ENCODE measurements at regions not wholly inside any gene's neighbourhood (a gene's known extent, or its start where the extent isn't known, plus 50 kb on each side); places are given as distances from the start of the nearest gene placed in this dataset.

DNA sequence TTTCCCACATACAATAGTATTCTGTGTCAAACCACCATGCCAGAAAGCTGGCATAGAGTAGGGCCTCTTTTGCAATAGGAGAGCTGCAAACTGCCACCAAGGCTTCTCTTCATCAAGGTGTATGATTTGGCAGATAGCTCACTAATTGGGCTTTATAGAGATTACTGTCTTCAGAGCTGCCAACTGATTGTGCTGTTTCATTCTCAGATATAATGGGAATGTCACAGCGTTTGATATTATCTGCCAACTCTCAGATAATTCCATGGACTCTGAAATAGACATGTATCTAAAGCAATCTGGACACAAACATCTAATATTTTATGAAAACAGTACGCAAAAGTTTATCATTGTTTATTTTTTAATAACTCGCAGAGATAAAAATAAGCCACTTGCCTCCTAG lies 1289.1 kb downstream of the STIM2 start:
- DNase-seq (ENCODE audit: low spot score), result no peak
- intact Hi-C loops (cut with micrococcal nuclease), result no loop called here
- Mint-ChIP-seq H3K36me3 (ENCODE audit: low read depth) (no peaks in the 10 kb centered on the region), H3K4me1 (ENCODE audit: low read depth) (no peaks in the 10 kb centered on the region), H3K9me3 (no peaks in the 10 kb centered on the region), H3K27me3 (ENCODE audit: insufficient read depth) (no peaks in the 10 kb centered on the region), H3K27ac (no peak overlapping the region), H3K4me3 (no peak overlapping the region)

DNA sequence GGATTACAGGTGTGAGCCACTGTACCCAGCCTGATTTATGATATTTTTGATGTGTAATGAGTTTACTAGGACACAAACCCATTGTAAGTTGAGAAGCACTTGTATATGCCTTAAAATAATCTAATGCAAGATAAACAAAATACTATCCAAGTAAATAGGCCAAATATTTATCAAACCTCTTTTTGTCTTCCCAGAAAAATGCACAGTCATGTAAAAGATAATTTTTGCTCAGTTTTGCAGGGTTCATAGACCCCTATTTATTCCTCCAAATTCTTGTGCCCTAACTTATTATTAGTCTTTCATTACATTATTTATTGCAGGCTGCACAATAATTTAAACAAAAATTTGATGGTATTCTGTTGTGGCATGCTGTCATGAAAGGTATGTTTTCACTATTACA lies 1290.7 kb downstream of the STIM2 start:
- no peak overlapping the region for H3K4me3 Mint-ChIP-seq
- no peak for DNase-seq (ENCODE audit: low spot score)
- no peaks in the 10 kb centered on the region for H3K27me3 Mint-ChIP-seq (ENCODE audit: insufficient read depth)
- intact Hi-C loops (cut with micrococcal nuclease), result no loop called here
- H3K36me3 Mint-ChIP-seq (ENCODE audit: low read depth), result no peaks in the 10 kb centered on the region
- no peaks in the 10 kb centered on the region for H3K4me1 Mint-ChIP-seq (ENCODE audit: low read depth)
- no peaks in the 10 kb centered on the region for H3K9me3 Mint-ChIP-seq
- H3K27ac Mint-ChIP-seq, result no peak overlapping the region

DNA sequence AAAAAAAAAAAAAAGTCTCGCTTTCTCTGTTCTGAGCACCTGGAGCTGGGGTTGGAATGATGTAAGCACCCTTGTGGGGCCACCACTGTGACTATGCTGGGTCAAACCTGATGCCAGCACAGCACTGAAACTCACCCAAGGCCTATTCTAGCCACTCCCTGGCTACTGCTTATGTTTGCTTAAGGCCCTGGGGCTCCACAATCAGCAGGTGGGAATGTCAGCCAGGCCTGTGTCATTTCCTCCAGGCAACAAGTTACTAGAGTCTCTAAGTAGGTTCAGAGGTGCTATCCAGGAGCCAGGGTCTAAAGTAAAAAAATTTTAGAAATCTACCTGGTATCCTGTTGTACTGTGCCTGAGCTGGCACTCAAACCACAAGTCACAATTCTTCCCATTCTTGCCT lies 1306.8 kb downstream of the STIM2 start:
- Mint-ChIP-seq H3K9me3 (no peaks in the 10 kb centered on the region), H3K27ac (no peak overlapping the region), H3K27me3 (ENCODE audit: insufficient read depth) (no peaks in the 10 kb centered on the region), H3K4me3 (no peak overlapping the region), H3K4me1 (ENCODE audit: low read depth) (no peaks in the 10 kb centered on the region), H3K36me3 (ENCODE audit: low read depth) (no peaks in the 10 kb centered on the region)
- intact Hi-C loops (cut with micrococcal nuclease), result no loop called here
- no peak for DNase-seq (ENCODE audit: low spot score)

DNA sequence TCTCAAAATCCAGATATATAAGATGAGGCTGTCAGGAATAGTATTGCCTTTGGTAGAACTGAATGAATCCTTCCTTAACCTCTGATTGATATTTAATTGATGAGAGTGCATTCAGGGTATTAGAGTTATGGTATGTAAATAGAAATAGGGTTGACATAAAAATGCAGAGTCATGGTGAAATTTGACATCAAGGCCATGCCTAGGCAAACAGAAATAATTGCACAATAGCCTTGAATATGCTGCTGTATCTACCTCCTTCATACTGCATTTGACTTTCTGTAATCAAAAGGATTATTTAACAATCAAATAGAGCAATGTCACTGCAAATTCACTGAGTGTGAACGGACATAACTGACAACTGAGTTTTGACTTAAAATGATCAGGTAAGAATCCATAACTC lies 1316.3 kb downstream of the STIM2 start:
- no peaks in the 10 kb centered on the region for H3K36me3 Mint-ChIP-seq (ENCODE audit: low read depth)
- no peaks in the 10 kb centered on the region for H3K4me1 Mint-ChIP-seq (ENCODE audit: low read depth)
- H3K4me3 Mint-ChIP-seq, result no peak overlapping the region
- DNase-seq (ENCODE audit: low spot score), result no peak
- intact Hi-C loops (cut with micrococcal nuclease), result no loop called here
- H3K9me3 Mint-ChIP-seq, result no peaks in the 10 kb centered on the region
- no peaks in the 10 kb centered on the region for H3K27me3 Mint-ChIP-seq (ENCODE audit: insufficient read depth)
- H3K27ac Mint-ChIP-seq, result no peak overlapping the region

DNA sequence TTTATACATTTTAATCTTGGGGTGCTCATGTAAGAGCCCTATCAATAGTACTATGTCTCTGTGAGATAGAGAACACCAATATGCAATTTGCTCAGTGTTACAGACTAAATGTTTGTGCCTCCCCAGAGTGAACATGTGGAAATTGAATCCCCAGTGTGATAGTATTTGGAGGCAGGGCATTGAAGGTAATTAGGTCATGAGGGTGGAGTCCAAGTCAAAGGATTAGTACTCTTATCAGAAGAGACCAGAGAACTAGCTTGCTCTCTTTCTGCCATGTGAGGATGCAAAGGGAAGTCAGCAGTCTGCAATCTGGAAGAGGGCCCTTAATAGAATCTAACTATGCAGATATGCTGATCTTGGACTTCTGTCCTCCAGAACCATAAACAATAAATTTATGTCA lies 1317.0 kb downstream of the STIM2 start:
- no peaks in the 10 kb centered on the region for H3K27me3 Mint-ChIP-seq (ENCODE audit: insufficient read depth)
- H3K36me3 Mint-ChIP-seq (ENCODE audit: low read depth), result no peaks in the 10 kb centered on the region
- no peak overlapping the region for H3K27ac Mint-ChIP-seq
- DNase-seq (ENCODE audit: low spot score), result no peak
- H3K9me3 Mint-ChIP-seq, result no peaks in the 10 kb centered on the region
- no peak overlapping the region for H3K4me3 Mint-ChIP-seq
- intact Hi-C loops (cut with micrococcal nuclease), result no loop called here
- no peaks in the 10 kb centered on the region for H3K4me1 Mint-ChIP-seq (ENCODE audit: low read depth)

- intact Hi-C loops (cut with micrococcal nuclease), result no loop called here
- Mint-ChIP-seq H3K27me3 (ENCODE audit: insufficient read depth) (no peaks in the 10 kb centered on the region), H3K36me3 (ENCODE audit: low read depth) (no peaks in the 10 kb centered on the region), H3K9me3 (no peaks in the 10 kb centered on the region), H3K4me1 (ENCODE audit: low read depth) (no peaks in the 10 kb centered on the region), H3K4me3 (no peak overlapping the region), H3K27ac (no peak overlapping the region)
- DNase-seq (ENCODE audit: low spot score), result no peak
Observed at GRCh38 chr4:28179126-28179525, 1318.5 kb downstream of the STIM2 start.

DNA sequence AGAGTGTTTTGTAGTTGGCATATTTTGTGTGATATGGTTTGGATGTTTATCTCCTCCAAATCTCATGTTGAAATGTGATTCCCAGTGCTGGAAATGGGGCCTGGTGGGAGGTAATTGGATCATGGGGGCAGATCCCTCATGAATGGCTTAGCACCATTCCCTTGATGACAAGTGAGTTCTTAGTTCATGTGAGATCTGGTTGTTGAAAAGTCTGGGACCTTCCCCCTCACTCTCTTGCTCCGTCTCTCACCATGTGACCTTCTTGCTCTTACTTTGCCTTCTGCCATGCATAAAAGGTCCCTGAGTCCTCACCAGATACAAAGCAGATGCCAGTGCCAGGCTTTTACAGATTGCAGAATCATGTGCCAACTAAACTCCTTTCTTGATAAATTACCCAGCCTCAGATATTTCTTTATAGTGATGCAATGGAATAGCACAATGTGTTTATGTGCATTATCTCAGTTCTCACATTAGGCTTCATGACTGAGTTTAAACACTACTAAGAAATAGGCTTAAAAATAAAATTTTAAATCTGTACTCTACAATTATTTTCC lies 1348.8 kb downstream of the STIM2 start:
- no peak for DNase-seq (ENCODE audit: low spot score)
- intact Hi-C loops (cut with micrococcal nuclease), result no loop called here
- Mint-ChIP-seq H3K36me3 (ENCODE audit: low read depth) (no peaks in the 10 kb centered on the region), H3K4me1 (ENCODE audit: low read depth) (no peaks in the 10 kb centered on the region), H3K27ac (no peak overlapping the region), H3K9me3 (peaks cover 7% of the 10 kb centered on the region), H3K27me3 (ENCODE audit: insufficient read depth) (no peaks in the 10 kb centered on the region), H3K4me3 (no peak overlapping the region)

- peaks cover 7% of the 10 kb centered on the region for H3K9me3 Mint-ChIP-seq
Observed at GRCh38 chr4:28211676-28212470, 1351.2 kb downstream of the STIM2 start.

GRCh38 chr4:28221536-28221935 lies 1360.9 kb downstream of the STIM2 start:
- Mint-ChIP-seq H3K4me1 (ENCODE audit: low read depth) (no peaks in the 10 kb centered on the region), H3K27me3 (ENCODE audit: insufficient read depth) (no peaks in the 10 kb centered on the region), H3K9me3 (no peaks in the 10 kb centered on the region), H3K27ac (no peak overlapping the region), H3K36me3 (ENCODE audit: low read depth) (no peaks in the 10 kb centered on the region), H3K4me3 (no peak overlapping the region)
- DNase-seq (ENCODE audit: low spot score), result no peak
- intact Hi-C loops (cut with micrococcal nuclease), result no loop called here

More at GRCh38 chr4:28211676-28212470, 1351.2 kb downstream of the STIM2 start:
- intact Hi-C loops (cut with micrococcal nuclease), result no loop called here
- Mint-ChIP-seq H3K27me3 (ENCODE audit: insufficient read depth) (no peaks in the 10 kb centered on the region), H3K27ac (no peak overlapping the region), H3K4me3 (no peak overlapping the region), H3K4me1 (ENCODE audit: low read depth) (no peaks in the 10 kb centered on the region), H3K36me3 (ENCODE audit: low read depth) (no peaks in the 10 kb centered on the region)
- no peak for DNase-seq (ENCODE audit: low spot score)

DNA sequence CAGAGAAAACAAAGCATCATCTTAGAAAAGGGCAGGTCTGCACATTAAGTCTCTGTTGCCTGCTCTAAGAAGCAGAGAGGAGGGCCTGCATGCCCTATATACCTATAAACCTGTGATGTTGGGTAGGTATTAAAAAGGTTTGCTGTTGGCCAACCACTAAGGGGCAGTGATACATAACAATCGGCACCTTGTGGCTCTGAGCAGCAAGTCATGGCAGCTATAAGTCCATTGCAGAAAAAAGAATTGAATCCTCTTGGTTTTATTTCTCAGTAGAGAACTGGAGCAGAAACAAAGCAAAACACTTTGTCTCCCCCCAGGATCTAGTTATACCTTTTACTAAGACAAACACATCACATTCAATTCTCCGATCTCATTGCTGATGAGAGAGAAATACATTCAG lies 1364.4 kb downstream of the STIM2 start:
- DNase-seq (ENCODE audit: low spot score), result no peak
- intact Hi-C loops (cut with micrococcal nuclease), result no loop called here
- Mint-ChIP-seq H3K27me3 (ENCODE audit: insufficient read depth) (no peaks in the 10 kb centered on the region), H3K27ac (no peak overlapping the region), H3K4me1 (ENCODE audit: low read depth) (no peaks in the 10 kb centered on the region), H3K9me3 (no peaks in the 10 kb centered on the region), H3K36me3 (ENCODE audit: low read depth) (no peaks in the 10 kb centered on the region), H3K4me3 (no peak overlapping the region)

GRCh38 chr4:28225689-28226353 lies 1365.2 kb downstream of the STIM2 start:
- no peak for DNase-seq (ENCODE audit: low spot score)
- Mint-ChIP-seq H3K4me3 (no peak overlapping the region), H3K27ac (no peak overlapping the region), H3K4me1 (ENCODE audit: low read depth) (no peaks in the 10 kb centered on the region), H3K36me3 (ENCODE audit: low read depth) (no peaks in the 10 kb centered on the region), H3K27me3 (ENCODE audit: insufficient read depth) (no peaks in the 10 kb centered on the region), H3K9me3 (no peaks in the 10 kb centered on the region)
- intact Hi-C loops (cut with micrococcal nuclease), result no loop called here

- no peaks in the 10 kb centered on the region for H3K9me3 Mint-ChIP-seq
- H3K36me3 Mint-ChIP-seq (ENCODE audit: low read depth), result no peaks in the 10 kb centered on the region
- H3K4me1 Mint-ChIP-seq (ENCODE audit: low read depth), result no peaks in the 10 kb centered on the region
- no peak overlapping the region for H3K4me3 Mint-ChIP-seq
- no peak overlapping the region for H3K27ac Mint-ChIP-seq
- H3K27me3 Mint-ChIP-seq (ENCODE audit: insufficient read depth), result no peaks in the 10 kb centered on the region
- DNase-seq (ENCODE audit: low spot score), result no peak
- intact Hi-C loops (cut with micrococcal nuclease), result no loop called here
Observed at GRCh38 chr4:28226962-28227361, 1366.3 kb downstream of the STIM2 start.

- intact Hi-C loops (cut with micrococcal nuclease), result no loop called here
- no peak overlapping the region for H3K4me3 Mint-ChIP-seq
- H3K4me1 Mint-ChIP-seq (ENCODE audit: low read depth), result no peaks in the 10 kb centered on the region
- no peaks in the 10 kb centered on the region for H3K27me3 Mint-ChIP-seq (ENCODE audit: insufficient read depth)
- no peak for DNase-seq (ENCODE audit: low spot score)
- no peak overlapping the region for H3K27ac Mint-ChIP-seq
- H3K9me3 Mint-ChIP-seq, result no peaks in the 10 kb centered on the region
- H3K36me3 Mint-ChIP-seq (ENCODE audit: low read depth), result no peaks in the 10 kb centered on the region
Observed at GRCh38 chr4:28227764-28228163, 1367.1 kb downstream of the STIM2 start.
